GM12892 (cell line): ENCODE measurements at regions not wholly inside any gene's neighbourhood (a gene's known extent, or its start where the extent isn't known, plus 50 kb on each side); places are given as distances from the start of the nearest gene placed in this dataset.

ENCODE experiments used
- POLR2AphosphoS5 ChIP-seq: IDR thresholded peaks from 2 replicates; pipeline ENCODE4 v1.6.1; 2011; ENCODE audit warnings: low read depth, low read length, control low read depth
- TAF1 ChIP-seq: IDR thresholded peaks from 2 replicates; pipeline ENCODE4 v1.6.1; 2011; ENCODE audit warnings: low read depth, mild to moderate bottlenecking, control low read depth, low read length, borderline replicate concordance

DNA sequence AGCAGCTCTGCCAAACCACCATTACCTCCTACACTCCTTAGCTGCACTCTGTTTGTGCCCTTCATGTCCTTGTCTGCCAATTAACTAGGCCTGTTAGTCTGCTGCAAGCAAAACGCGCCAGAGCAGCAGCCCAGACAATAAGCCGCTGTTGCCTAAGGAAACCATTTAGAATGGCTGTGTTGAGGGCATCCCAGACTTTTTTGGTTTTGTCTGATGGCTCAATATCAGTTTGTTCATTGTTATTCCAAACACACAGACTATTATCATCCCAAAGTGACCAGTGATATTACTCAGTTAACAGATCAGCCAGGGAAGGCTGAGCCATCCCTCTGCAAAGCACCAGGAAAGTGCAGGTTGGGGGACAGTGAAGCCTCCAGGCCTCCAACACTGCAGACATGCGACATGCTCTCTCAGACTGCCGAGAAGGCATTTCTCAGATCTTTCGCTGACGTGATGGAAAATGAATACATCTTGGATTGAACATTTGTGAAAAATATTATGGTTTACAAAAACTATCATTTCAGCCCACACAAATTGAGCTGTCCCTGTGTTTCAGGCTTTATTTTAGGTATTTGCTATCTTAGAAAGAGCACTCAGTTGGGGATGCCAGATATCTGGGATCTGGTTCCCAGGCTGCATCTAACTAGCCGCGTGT is 182.0 kb upstream of the HNRNPA3 start:
- TF ChIP-seq POLR2AphosphoS5 (no peak), TAF1 (no peak)
